Uterus (tissue), 3 donors: ENCODE measurements at regions not wholly inside any gene's neighbourhood (a gene's known extent, or its start where the extent isn't known, plus 50 kb on each side); places are given as distances from the start of the nearest gene placed in this dataset.

Source experiments
- DNase-seq, 2 donors: peaks; one replicate each; pipeline ENCODE4 v3.0.0-alpha.2; 2019 to 2020
- H3K27ac ChIP-seq, 2 donors: fragments of 200-600 bp; sonication (generic); 1 replicate in 1 of 2; 2 replicates in 1 of 2; pipeline ENCODE4 v1.5.1; 2016 to 2018
- H3K27me3 ChIP-seq, 2 donors: fragments of 200-600 bp; sonication (generic); one replicate each; pipeline ENCODE4 v1.5.1; 2018 to 2019; ENCODE audit warnings: control low read depth in 1 of 2
- H3K36me3 ChIP-seq, 2 donors: fragments of 200-600 bp; sonication (generic); one replicate each; pipeline ENCODE4 v1.5.1; 2019; ENCODE audit warnings: control low read depth in 1 of 2
- H3K4me1 ChIP-seq, 2 donors: fragments of 200-600 bp; sonication (generic); one replicate each; pipeline ENCODE4 v1.5.1; 2018 to 2019; ENCODE audit warnings: control low read depth in 1 of 2
- H3K4me3 ChIP-seq, 2 donors: fragments of 200-600 bp; sonication (generic); 1 replicate in 1 of 2; 2 replicates in 1 of 2; pipeline ENCODE4 v1.5.1; 2018 to 2019; ENCODE audit warnings: mild to moderate bottlenecking in 1 of 2
- H3K9me3 ChIP-seq, 2 donors: fragments of 200-600 bp; sonication (generic); one replicate each; pipeline ENCODE4 v1.5.1; 2019; ENCODE audit warnings: control low read depth in 1 of 2
- POLR2A ChIP-seq, 2 donors: fragments of 450-650 bp; IDR thresholded peaks; one replicate each; pipeline ENCODE4 v1.6.1; 2016; ENCODE audit warnings: antibody characterized with exemption in 2 of 2, mild to moderate bottlenecking in 1 of 2, moderate library complexity in 1 of 2
- intact Hi-C: fragments of 100-400 bp; cut with DNase I; formaldehyde crosslinking; loops from one replicate; pipeline ENCODE4 v1.15.1; 2023; ENCODE audit warnings: low total_unique reads
- TF ChIP-seq, protein P1 (sequence below), 4 experiments: fragments of 200-600 bp in 2 of 4; fragments of 450-650 bp in 2 of 4; sonication (generic) in 2 of 4; IDR thresholded peaks; one replicate each; pipeline ENCODE4 v1.5.1; 2016 to 2019; ENCODE audit warnings: antibody characterized with exemption in 4 of 4, mild to moderate bottlenecking in 2 of 4, moderate library complexity in 1 of 4
- donor health status: DM: yes; HTN: yes; CAD: no.

DNA sequence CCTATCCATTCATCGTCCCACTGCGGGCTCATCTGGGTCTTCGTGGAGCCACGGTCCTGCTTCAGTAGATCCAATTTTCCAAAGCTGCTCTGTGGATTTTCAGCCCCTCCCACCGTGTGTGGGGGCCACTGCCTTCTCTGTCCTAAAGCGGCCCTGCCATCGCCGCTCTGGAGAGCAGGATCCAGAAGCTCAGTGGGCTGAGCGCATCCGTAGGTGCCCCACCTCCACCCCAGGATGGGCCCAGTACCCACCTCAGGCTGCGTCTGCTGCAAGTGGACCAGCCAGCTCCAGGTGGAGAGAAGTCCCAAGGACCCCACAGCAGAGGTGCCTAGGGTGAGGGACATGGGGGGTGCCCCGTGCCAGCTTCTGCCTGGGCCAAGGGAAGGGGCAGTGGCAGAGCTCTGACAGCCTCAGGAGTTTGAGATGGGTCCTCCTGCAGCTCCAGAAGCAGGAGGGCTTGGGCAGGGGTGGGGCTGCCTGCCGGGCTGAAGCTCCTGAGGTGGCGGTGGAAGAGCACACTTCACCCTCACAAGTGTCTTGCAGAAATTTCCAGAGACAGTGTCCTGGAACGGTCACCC, 148.1 kb upstream of the C14orf180 start:
- Histone ChIP-seq H3K27me3 (no peaks in the 10 kb centered on the region), H3K9me3 (no peaks in the 10 kb centered on the region), H3K36me3 (no peaks in the 10 kb centered on the region), H3K27ac (no peak overlapping the region), H3K4me3 (no peak overlapping the region), H3K4me1 (peaks cover 0 to 7% of the 10 kb centered on the region in 2 donors)
- intact Hi-C loops = no loop called here
- no peak for DNase-seq
- TF ChIP-seq, protein P1, sequence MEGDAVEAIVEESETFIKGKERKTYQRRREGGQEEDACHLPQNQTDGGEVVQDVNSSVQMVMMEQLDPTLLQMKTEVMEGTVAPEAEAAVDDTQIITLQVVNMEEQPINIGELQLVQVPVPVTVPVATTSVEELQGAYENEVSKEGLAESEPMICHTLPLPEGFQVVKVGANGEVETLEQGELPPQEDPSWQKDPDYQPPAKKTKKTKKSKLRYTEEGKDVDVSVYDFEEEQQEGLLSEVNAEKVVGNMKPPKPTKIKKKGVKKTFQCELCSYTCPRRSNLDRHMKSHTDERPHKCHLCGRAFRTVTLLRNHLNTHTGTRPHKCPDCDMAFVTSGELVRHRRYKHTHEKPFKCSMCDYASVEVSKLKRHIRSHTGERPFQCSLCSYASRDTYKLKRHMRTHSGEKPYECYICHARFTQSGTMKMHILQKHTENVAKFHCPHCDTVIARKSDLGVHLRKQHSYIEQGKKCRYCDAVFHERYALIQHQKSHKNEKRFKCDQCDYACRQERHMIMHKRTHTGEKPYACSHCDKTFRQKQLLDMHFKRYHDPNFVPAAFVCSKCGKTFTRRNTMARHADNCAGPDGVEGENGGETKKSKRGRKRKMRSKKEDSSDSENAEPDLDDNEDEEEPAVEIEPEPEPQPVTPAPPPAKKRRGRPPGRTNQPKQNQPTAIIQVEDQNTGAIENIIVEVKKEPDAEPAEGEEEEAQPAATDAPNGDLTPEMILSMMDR (IDR thresholded peaks at IDR 0.05) = no peak
- no peak for TF ChIP-seq POLR2A (IDR thresholded peaks at IDR 0.05)

DNA sequence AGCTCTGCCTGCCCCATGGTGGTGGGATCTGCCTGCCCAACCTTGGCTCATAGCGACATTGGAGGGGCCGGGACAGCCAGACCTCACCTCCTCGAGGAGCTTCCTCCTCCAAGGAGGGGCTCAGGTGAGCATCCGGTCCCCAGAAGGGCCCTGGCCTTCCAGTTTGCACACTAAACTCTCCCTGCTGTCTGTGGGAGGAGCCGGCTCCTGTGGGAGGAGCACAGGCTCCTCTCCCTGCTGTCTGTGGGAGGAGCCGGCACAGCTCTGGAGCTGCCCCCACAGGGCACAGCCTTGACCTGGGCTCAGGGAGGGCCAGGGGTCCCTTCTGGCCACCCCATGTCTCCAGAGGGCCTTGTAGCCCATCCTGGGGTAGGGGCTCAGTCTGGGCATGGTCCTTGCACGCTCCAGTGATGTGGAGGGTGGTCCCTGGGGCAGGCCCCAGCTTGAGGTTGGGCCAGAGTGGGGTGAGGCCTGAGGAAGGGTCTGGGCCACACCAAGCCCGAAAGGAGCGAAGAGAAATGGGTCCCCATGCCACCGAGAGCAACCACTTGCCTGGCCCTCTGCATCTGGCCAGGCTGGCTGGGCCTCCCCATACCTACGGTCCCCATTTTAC, 147.5 kb upstream of the C14orf180 start:
- no peak for TF ChIP-seq POLR2A (IDR thresholded peaks at IDR 0.05)
- TF ChIP-seq, protein P1 (IDR thresholded peaks at IDR 0.05) = no peak
- Histone ChIP-seq H3K4me1 (peaks cover 0 to 7% of the 10 kb centered on the region in 2 donors), H3K9me3 (no peaks in the 10 kb centered on the region), H3K27me3 (no peaks in the 10 kb centered on the region), H3K4me3 (no peak overlapping the region), H3K27ac (no peak overlapping the region), H3K36me3 (no peaks in the 10 kb centered on the region)
- intact Hi-C loops = no loop called here
- no peak for DNase-seq

DNA sequence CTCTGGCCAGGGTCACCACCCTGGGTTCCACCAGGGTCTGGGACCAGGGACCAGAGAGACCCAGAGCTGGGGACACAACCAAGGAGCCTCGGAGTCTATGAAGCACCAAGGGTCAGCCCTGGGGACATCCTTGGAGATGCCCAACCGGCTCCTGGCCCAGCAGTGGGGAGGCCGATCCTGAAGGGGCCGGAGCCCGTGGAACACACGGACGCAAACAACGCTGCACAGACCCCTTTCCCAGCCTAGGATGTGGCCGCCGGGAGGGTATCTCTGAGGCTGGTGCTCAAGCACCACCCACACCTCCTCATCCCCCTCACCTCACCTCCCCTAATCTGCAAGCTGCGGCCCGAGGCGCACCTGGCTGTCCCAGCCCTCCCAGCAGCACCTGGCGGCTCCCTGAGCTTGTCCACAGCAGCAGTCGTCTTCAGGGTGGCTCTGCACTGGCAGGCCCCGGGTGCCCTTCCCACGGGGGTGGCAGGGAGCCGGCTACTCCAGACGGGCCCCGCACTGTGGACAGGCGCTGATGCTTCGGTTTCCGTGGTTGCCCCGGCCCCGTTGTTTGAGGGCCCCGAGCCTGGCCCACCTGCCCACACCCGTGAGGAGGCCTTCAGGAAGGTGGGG, 146.8 kb upstream of the C14orf180 start:
- no peak for DNase-seq
- H3K4me3 ChIP-seq = no peak overlapping the region
- no peaks in the 10 kb centered on the region for H3K27me3 ChIP-seq
- no peaks in the 10 kb centered on the region for H3K9me3 ChIP-seq
- H3K27ac ChIP-seq = no peak overlapping the region
- H3K36me3 ChIP-seq = no peaks in the 10 kb centered on the region
- intact Hi-C loops = no loop called here
- no peak for TF ChIP-seq POLR2A (IDR thresholded peaks at IDR 0.05)
- TF ChIP-seq, protein P1 (IDR thresholded peaks at IDR 0.05) = no peak
- H3K4me1 ChIP-seq = peaks cover 0 to 7% of the 10 kb centered on the region in 2 donors

DNA sequence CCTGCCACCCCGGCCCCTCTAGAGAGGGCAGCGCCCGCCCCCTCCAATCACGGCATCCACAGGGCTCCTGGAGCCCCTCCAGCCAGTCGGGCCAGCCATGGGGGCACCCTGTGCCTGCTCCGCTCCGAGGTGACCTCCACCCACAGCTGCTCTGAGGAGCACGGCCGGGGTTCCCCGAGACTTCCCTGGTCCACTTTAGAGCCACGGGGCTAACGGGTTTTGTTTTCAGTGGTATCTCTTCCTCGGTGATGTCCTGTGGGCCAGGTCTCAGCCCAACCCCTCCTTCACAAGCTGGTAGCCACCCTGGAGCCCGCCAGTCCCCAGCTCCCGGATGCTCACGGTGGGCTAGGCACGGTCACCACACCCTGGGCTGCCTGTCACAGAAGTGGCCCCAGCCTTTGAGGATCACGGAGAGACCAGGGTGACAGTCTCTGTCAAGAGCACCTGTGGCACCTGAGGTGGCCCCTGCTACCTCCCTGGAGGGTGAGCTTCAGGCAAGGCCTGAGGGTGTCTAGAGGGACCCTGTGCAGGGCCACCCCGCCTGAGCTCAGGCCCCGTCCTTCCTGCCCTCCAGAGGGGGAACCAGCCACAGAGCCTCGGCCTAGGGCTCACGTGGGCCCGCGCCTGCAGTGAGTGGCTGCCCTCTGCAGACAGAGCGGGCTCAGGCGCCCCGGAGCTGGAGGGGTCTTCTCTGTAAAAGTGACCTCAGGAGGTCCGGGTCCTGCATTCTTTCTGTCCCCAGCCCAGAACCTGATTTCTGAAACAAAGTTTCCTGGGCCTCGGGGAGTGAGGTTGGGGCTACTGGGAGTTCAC, 146.0 kb upstream of the C14orf180 start:
- H3K36me3 ChIP-seq = no peaks in the 10 kb centered on the region
- TF ChIP-seq, protein P1 (IDR thresholded peaks at IDR 0.05) = no peak
- TF ChIP-seq POLR2A (IDR thresholded peaks at IDR 0.05) = no peak
- no peak for DNase-seq
- no peak overlapping the region for H3K4me3 ChIP-seq
- peaks cover 0 to 7% of the 10 kb centered on the region in 2 donors for H3K4me1 ChIP-seq
- H3K27me3 ChIP-seq = no peaks in the 10 kb centered on the region
- intact Hi-C loops = no loop called here
- H3K27ac ChIP-seq = no peak overlapping the region
- no peaks in the 10 kb centered on the region for H3K9me3 ChIP-seq
